ENCODE measurements at regions not wholly inside any gene's neighbourhood (a gene's known extent, or its start where the extent isn't known, plus 50 kb on each side); places are given as distances from the start of the nearest gene placed in this dataset.

GRCh38 chr6:71124340-71124739, 164.3 kb upstream of the OGFRL1 start:
- TF ChIP-seq CTCF (IDR thresholded peaks at IDR 0.05) (no peak), POLR2A (IDR thresholded peaks at IDR 0.05) (no peak), POLR2AphosphoS5 (IDR thresholded peaks at IDR 0.05) (no peak), EP300 (IDR thresholded peaks at IDR 0.05) (no peak)
